Fibroblast of pulmonary artery (primary cell): ENCODE measurements at regions not wholly inside any gene's neighbourhood (a gene's known extent, or its start where the extent isn't known, plus 50 kb on each side); places are given as distances from the start of the nearest gene placed in this dataset.

Experiments used
- DNase-seq: peaks from one replicate; pipeline ENCODE4 v3.0.0-alpha.2; 2010; ENCODE audit warnings: low read depth
- H3K4me3 ChIP-seq: replicated peaks from 2 replicates; pipeline ENCODE4 v1.5.1; 2011; ENCODE audit warnings: low read depth, mild to moderate bottlenecking, control low read depth, low read length, moderate library complexity
- TF ChIP-seq, protein P1 (sequence below): IDR thresholded peaks from 2 replicates; pipeline ENCODE4 v1.5.1; 2011; ENCODE audit warnings: mild to moderate bottlenecking, control low read depth, low read length, inconsistent platforms; ENCODE audit errors: missing control alignments

DNA sequence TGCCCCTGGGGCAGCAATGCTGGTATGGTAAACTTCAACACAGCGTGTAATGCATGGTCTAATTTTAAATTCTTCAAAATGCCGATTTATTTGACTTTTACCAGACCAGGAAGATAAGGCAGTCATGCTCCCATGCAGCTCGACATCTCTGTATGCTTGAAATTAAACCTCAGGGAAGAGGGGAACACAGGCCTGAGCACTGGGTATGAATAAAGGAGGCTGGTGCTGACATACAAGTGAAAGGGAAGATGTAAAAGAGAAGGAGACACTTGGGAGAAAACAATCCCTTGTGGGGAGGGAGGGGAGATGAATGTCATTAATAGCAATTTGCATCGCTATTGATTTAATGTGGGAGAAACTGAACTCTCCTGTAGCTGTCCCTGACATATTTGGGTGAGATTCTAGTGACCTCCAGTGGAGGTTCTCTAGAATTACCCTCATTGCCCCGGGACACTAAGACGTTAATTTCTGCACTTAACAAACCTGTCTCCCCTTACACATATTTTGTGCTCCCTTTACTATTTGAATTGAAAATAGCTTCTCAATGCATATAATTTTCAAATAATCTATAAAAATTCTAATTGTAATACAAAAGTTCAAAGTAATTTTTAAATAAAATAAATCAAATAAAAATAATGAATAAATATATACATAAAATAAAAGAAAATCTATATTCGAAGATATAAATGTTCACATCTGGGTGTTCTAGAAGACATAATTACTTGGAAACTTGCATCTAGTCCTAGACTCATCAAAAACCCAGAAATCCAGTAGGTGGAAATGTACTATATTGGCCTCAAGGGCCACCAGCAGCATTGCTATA lies 283.1 kb downstream of the LMX1A start:
- H3K4me3 ChIP-seq: no peak overlapping the region
- TF ChIP-seq, protein P1, sequence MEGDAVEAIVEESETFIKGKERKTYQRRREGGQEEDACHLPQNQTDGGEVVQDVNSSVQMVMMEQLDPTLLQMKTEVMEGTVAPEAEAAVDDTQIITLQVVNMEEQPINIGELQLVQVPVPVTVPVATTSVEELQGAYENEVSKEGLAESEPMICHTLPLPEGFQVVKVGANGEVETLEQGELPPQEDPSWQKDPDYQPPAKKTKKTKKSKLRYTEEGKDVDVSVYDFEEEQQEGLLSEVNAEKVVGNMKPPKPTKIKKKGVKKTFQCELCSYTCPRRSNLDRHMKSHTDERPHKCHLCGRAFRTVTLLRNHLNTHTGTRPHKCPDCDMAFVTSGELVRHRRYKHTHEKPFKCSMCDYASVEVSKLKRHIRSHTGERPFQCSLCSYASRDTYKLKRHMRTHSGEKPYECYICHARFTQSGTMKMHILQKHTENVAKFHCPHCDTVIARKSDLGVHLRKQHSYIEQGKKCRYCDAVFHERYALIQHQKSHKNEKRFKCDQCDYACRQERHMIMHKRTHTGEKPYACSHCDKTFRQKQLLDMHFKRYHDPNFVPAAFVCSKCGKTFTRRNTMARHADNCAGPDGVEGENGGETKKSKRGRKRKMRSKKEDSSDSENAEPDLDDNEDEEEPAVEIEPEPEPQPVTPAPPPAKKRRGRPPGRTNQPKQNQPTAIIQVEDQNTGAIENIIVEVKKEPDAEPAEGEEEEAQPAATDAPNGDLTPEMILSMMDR: peak; percentile 80
- peak; percentile 70 for DNase-seq

DNA sequence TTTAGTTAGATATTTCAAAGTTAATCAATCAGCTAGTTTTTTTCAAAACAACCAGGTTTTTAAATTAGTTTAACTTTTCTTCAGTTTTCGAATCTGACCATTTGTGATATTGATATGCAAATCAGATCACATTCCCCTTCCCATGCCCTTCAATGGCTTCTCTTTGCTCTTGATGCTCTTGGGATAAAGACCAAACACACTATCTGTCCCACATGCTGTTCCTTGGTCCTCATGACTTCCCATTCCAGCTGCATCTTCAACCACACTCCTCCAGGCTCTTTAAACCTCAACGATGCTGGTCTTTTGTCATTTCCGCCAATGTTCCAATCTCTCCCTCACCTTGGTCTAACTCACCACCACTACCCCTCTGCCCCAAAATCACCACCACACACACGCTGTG lies 285.8 kb downstream of the LMX1A start:
- TF ChIP-seq, protein P1: no peak
- no peak overlapping the region for H3K4me3 ChIP-seq
- no peak for DNase-seq

DNA sequence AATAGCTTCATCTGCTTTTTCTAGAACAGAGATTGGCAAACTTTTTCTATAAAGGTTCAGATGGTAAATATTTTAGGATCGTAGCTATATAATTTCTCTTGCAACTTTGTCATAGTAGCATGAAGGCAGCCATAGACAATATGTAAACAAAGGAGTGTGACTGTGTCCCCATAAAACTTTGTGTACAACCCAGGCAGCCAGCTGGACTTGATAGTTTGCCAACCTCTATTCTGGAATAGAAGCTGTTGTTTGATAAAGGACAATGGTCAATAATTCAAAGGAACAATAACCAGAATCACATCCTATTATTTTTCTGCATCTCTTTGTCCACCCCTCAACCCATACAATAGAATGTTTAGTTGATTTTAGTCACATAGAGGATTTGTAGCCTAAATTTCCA lies 286.7 kb downstream of the LMX1A start:
- no peak for DNase-seq
- TF ChIP-seq, protein P1: no peak
- H3K4me3 ChIP-seq: no peak overlapping the region

- TF ChIP-seq, protein P1: no peak
- no peak overlapping the region for H3K4me3 ChIP-seq
- DNase-seq: no peak
Measured at GRCh38 chr1:165068741-165069140, 287.8 kb downstream of the LMX1A start.

DNA sequence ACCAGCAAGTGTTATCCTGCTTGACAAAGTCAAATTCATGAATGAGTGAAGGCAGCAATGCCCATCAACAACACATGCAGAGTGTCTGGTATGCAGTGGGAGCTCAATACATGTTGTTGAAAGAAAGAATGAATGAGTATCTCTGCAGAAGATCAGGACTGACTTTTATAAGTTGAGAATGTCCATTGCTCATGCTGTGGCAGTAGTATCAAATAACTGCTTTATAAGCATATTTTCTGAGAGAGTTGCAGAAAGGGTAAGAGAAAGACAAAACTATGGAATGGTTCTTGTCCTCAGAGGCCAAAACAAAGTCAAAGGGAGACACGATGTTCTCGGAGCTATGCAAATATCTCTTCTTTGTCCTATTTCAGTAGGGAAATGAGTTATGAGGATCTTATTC lies 288.7 kb downstream of the LMX1A start:
- H3K4me3 ChIP-seq: no peak overlapping the region
- no peak for DNase-seq
- TF ChIP-seq, protein P1: no peak

DNA sequence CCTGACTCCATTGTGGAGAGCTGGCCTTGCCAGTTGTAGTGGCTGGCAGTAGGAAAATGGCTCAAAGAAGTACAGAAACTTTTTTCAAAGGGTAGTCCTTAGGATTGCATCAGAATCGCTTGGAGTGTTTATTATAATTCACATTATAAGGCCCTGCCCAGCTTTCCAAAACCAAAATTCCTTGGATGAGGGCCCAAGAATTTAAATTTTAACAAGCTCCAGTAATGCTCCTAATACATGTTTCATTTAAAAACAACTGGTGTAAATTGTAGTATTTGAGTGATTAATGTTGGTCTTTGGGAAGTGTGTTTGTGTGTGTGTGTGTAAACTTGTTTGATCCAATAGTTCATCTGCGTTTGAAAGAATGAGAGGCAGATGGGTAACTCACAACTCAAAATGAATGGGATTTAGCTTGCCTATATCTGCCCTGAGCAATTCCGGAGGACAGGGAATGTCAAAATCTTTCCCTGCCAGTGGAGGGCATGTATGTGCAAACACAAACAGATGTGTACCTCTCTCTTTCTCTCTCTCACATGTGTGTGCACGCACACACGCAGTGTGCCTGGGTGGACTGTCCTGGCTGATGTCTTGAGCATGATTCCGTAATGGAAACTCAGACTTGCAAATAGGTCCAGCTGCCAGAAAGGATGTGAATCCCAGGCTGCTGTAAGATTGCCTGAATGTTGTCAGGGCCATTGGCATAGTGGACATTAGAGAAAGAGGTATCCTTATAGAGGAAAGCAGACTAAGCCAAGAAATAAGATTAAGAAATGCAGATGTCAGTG lies 293.1 kb downstream of the LMX1A start:
- TF ChIP-seq, protein P1: no peak
- no peak for DNase-seq

More for the DNA sequence above, 293.1 kb downstream of the LMX1A start:
- no peak overlapping the region for H3K4me3 ChIP-seq
